Right lobe of liver (tissue), 6 donors: ENCODE measurements at regions not wholly inside any gene's neighbourhood (a gene's known extent, or its start where the extent isn't known, plus 50 kb on each side); places are given as distances from the start of the nearest gene placed in this dataset.

Source experiments
- ATAC-seq, 4 donors: fragments of 200-7000 bp; cut with Tn5 transposase; one replicate each; pipeline ENCODE4 v1.9.1; 2020; ENCODE audit warnings: mild to moderate bottlenecking in 4 of 4, moderate library complexity in 4 of 4
- DNase-seq, 3 donors: peaks; one replicate each; pipeline ENCODE4 v3.0.0-alpha.2; 2020
- H3K27ac ChIP-seq, 3 donors: fragments of 200-600 bp; one replicate each; pipeline ENCODE4 v1.8.0; 2022
- H3K27me3 ChIP-seq, 2 donors: fragments of 200-600 bp; one replicate each; pipeline ENCODE4 v1.8.0; 2022
- H3K36me3 ChIP-seq, 4 donors: fragments of 200-600 bp; sonication (generic) in 1 of 4; one replicate each; pipeline versions ENCODE4 v1.5.1 to v1.8.0; 2017 to 2022; ENCODE audit warnings: control low read depth in 1 of 4
- H3K4me1 ChIP-seq, 4 donors: fragments of 200-600 bp; sonication (generic) in 1 of 4; one replicate each; pipeline versions ENCODE4 v1.5.1 to v1.8.0; 2017 to 2022; ENCODE audit warnings: control low read depth in 1 of 4
- H3K4me3 ChIP-seq, 3 donors: fragments of 200-600 bp; one replicate each; pipeline ENCODE4 v1.8.0; 2022
- H3K9me3 ChIP-seq, 4 donors: fragments of 200-600 bp; sonication (generic) in 1 of 4; one replicate each; pipeline versions ENCODE4 v1.5.1 to v1.8.0; 2017 to 2022; ENCODE audit warnings: control low read depth in 1 of 4
- CTCF ChIP-seq, 4 donors: fragments of 200-600 bp in 3 of 4; fragments of 450-650 bp in 1 of 4; IDR thresholded peaks; one replicate each; pipeline versions ENCODE4 v1.5.1 to v1.8.0; 2016 to 2022; ENCODE audit warnings: antibody characterized with exemption in 4 of 4, mild to moderate bottlenecking in 2 of 4
- POLR2A ChIP-seq: fragments of 450-650 bp; IDR thresholded peaks from one replicate; pipeline ENCODE4 v1.6.1; 2017; ENCODE audit warnings: antibody characterized with exemption, mild to moderate bottlenecking
- WGBS: methylation state at CpG from one replicate; pipeline ENCODE4 v1.1.6; 2018; ENCODE audit warnings: low coverage, low lambda C conversion rate; ENCODE audit not compliant: insufficient coverage; ENCODE audit errors: missing lambda C conversion rate; 5-methylcytosine and 5-hydroxymethylcytosine counted together
- intact Hi-C, 2 donors: fragments of 100-400 bp; cut with DNase I; formaldehyde crosslinking; loops; one replicate each; pipeline versions ENCODE4 v1.11.2 to v1.14.1; 2022
- donor health status: DM: no; HTN: yes; CAD: no.
- donor health status: DM: no; HTN: no; CAD: no.
- donor health status: DM: no; HTN: no; CAD: no.
- donor health status: DM: no; HTN: yes; CAD: no.
- donor health status: DM: no; HTN: yes; CAD: no.

- Histone ChIP-seq H3K4me3 (no peak overlapping the region), H3K4me1 (no peaks in the 10 kb centered on the region), H3K27me3 (no peaks in the 10 kb centered on the region), H3K27ac (no peak overlapping the region), H3K9me3 (no peaks in the 10 kb centered on the region), H3K36me3 (no peaks in the 10 kb centered on the region)
- 78% methylated on average over 6 of the region's 6 CpGs for WGBS
- no peak for ATAC-seq
- TF ChIP-seq CTCF (IDR thresholded peaks at IDR 0.05) (no peak), POLR2A (no peak)
- intact Hi-C loops: no loop called here
- no peak for DNase-seq
These were observed 150.0 kb downstream of the KCTD15 start for GRCh38 chr19:33946535-33947264.

GRCh38 chr19:33947265-33947964 is 150.7 kb downstream of the KCTD15 start:
- no peak for ATAC-seq
- TF ChIP-seq CTCF (IDR thresholded peaks at IDR 0.05) (no peak), POLR2A (no peak)
- intact Hi-C loops: no loop called here
- Histone ChIP-seq H3K4me3 (no peak overlapping the region), H3K27ac (no peak overlapping the region), H3K36me3 (no peaks in the 10 kb centered on the region), H3K27me3 (no peaks in the 10 kb centered on the region), H3K4me1 (no peaks in the 10 kb centered on the region), H3K9me3 (no peaks in the 10 kb centered on the region)
- WGBS: 52% methylated on average over 4 of the region's 5 CpGs
- DNase-seq: no peak

GRCh38 chr19:33948651-33949335 is 152.1 kb downstream of the KCTD15 start:
- Histone ChIP-seq H3K27me3 (no peaks in the 10 kb centered on the region), H3K9me3 (no peaks in the 10 kb centered on the region), H3K4me3 (no peak overlapping the region), H3K4me1 (no peaks in the 10 kb centered on the region), H3K27ac (no peak overlapping the region), H3K36me3 (no peaks in the 10 kb centered on the region)
- 43% methylated on average over 6 of the region's 8 CpGs for WGBS
- ATAC-seq (peak in 1 of 4 donors; percentile 24), DNase-seq (no peak)
- no peak for TF ChIP-seq CTCF (IDR thresholded peaks at IDR 0.05)
- no peak for TF ChIP-seq POLR2A
- intact Hi-C loops: no loop called here

- Histone ChIP-seq H3K27me3 (no peaks in the 10 kb centered on the region), H3K9me3 (no peaks in the 10 kb centered on the region), H3K27ac (no peak overlapping the region), H3K36me3 (no peaks in the 10 kb centered on the region), H3K4me3 (no peak overlapping the region), H3K4me1 (no peaks in the 10 kb centered on the region)
- 79% methylated on average over 14 of the region's 17 CpGs for WGBS
- no peak for TF ChIP-seq CTCF (IDR thresholded peaks at IDR 0.05)
- intact Hi-C loops: no loop called here
- ATAC-seq (no peak), DNase-seq (no peak)
These were observed 153.6 kb downstream of the KCTD15 start for GRCh38 chr19:33950091-33950750.
